ENCODE measurements at regions not wholly inside any gene's neighbourhood (a gene's known extent, or its start where the extent isn't known, plus 50 kb on each side); places are given as distances from the start of the nearest gene placed in this dataset.

GRCh38 chr4:62324215-62324614 is 1124.1 kb downstream of the ADGRL3 start:
- TF ChIP-seq CTCF (IDR thresholded peaks at IDR 0.05) (no peak), EP300 (IDR thresholded peaks at IDR 0.05) (no peak), POLR2A (IDR thresholded peaks at IDR 0.05) (no peak)
- WGBS, 3 donors, result 19 to 38% (median 33%) methylated on average over 1 of the region's 1 CpG
- no peaks in the 10 kb centered on the region for H3K27me3 ChIP-seq
- no peaks in the 10 kb centered on the region for H3K9me3 ChIP-seq
- no peak overlapping the region for H3K27ac ChIP-seq
- no peak overlapping the region for H3K4me3 ChIP-seq
- intact Hi-C loops (cut with DNase I), result no loop called here
- DNase-seq, result no peak
- no peaks in the 10 kb centered on the region for H3K36me3 ChIP-seq
- H3K4me1 ChIP-seq (ENCODE audit: insufficient read depth), result no peaks in the 10 kb centered on the region

GRCh38 chr4:62320612-62321011 is 1120.5 kb downstream of the ADGRL3 start:
- Histone ChIP-seq H3K9me3 (no peaks in the 10 kb centered on the region), H3K27ac (no peak overlapping the region), H3K27me3 (no peaks in the 10 kb centered on the region), H3K4me3 (no peak overlapping the region), H3K36me3 (no peaks in the 10 kb centered on the region), H3K4me1 (ENCODE audit: insufficient read depth) (no peaks in the 10 kb centered on the region)
- no peak for DNase-seq
- WGBS, 3 donors, result 96% methylated on average over 7 of the region's 7 CpGs
- intact Hi-C loops (cut with DNase I), result no loop called here
- TF ChIP-seq POLR2A (IDR thresholded peaks at IDR 0.05) (no peak), EP300 (IDR thresholded peaks at IDR 0.05) (no peak), CTCF (IDR thresholded peaks at IDR 0.05) (no peak)

GRCh38 chr4:62302710-62303109 is 1102.6 kb downstream of the ADGRL3 start:
- no peak for DNase-seq
- Histone ChIP-seq H3K9me3 (no peaks in the 10 kb centered on the region), H3K4me1 (ENCODE audit: insufficient read depth) (no peaks in the 10 kb centered on the region), H3K27ac (no peak overlapping the region), H3K27me3 (no peaks in the 10 kb centered on the region), H3K4me3 (no peak overlapping the region), H3K36me3 (no peaks in the 10 kb centered on the region)
- TF ChIP-seq POLR2A (IDR thresholded peaks at IDR 0.05) (no peak), EP300 (IDR thresholded peaks at IDR 0.05) (no peak), CTCF (IDR thresholded peaks at IDR 0.05) (no peak)
- intact Hi-C loops (cut with DNase I), result no loop called here
- 86 to 87% (median 87%) methylated on average over 1 of the region's 1 CpG for WGBS, 3 donors

- 69 to 77% (median 72%) methylated on average over 3 of the region's 3 CpGs for WGBS, 3 donors
Observed at GRCh38 chr4:62301500-62301899, 1101.4 kb downstream of the ADGRL3 start.

More at GRCh38 chr4:62301500-62301899, 1101.4 kb downstream of the ADGRL3 start:
- Histone ChIP-seq H3K9me3 (no peaks in the 10 kb centered on the region), H3K36me3 (no peaks in the 10 kb centered on the region), H3K4me1 (ENCODE audit: insufficient read depth) (no peaks in the 10 kb centered on the region), H3K27me3 (no peaks in the 10 kb centered on the region), H3K27ac (no peak overlapping the region), H3K4me3 (no peak overlapping the region)
- intact Hi-C loops (cut with DNase I), result no loop called here
- TF ChIP-seq EP300 (IDR thresholded peaks at IDR 0.05), result no peak
- no peak for TF ChIP-seq CTCF (IDR thresholded peaks at IDR 0.05)
- TF ChIP-seq POLR2A (IDR thresholded peaks at IDR 0.05), result no peak
- no peak for DNase-seq

Measured in ovary (tissue), 7 donors.